K562 (cell line): ENCODE measurements at regions not wholly inside any gene's neighbourhood (a gene's known extent, or its start where the extent isn't known, plus 50 kb on each side); places are given as distances from the start of the nearest gene placed in this dataset.

Source experiments
- ATAC-seq: fragments of 200-7000 bp; cut with Tn5 transposase; 3 replicates; pipeline ENCODE4 v1.9.1; 2020; ENCODE audit warnings: moderate library complexity
- BruUV-seq: library from RNA; stranded (reverse); fragments of 400-500 nt; replicated peaks from 2 replicates; lab custom pipeline; 2021; lab: Mats Ljungman, UMichigan
- CTCF ChIA-PET: fragments of 300-600 bp; formaldehyde crosslinking; extraction: SDS; loops from one replicate; lab custom pipeline; 2021; ENCODE audit warnings: low intra/inter-chr PET ratio; lab: Yijun Ruan, JAX
- POLR2A ChIA-PET: fragments of 300-600, 350-650 bp; sonication (Branson Sonifier 250); formaldehyde crosslinking; extraction: SDS; loops from one replicate; lab custom pipeline; 2021; ENCODE audit warnings: antibody characterized with exemption, inconsistent platforms; lab: Yijun Ruan, JAX
- DNase-seq, 4 experiments: peaks; one replicate each; pipeline versions ENCODE4 v3.0.0 to v3.0.0-alpha.2; 2011 to 2018; ENCODE audit warnings: low spot score in 3 of 4, mixed read lengths in 3 of 4; ENCODE audit errors: extremely low read depth in 1 of 4
- FAIRE-seq: peaks from 2 replicates; lab custom pipeline; 2011; peaks lifted over from hg19 to GRCh38; lab: Jason Lieb, UNC
- H2AFZ ChIP-seq: 2 replicates; pipeline ENCODE4 v1.6.0; 2011; ENCODE audit warnings: low read depth, low read length, control low read depth, inconsistent platforms
- H3K27ac ChIP-seq: fragments of 200-600 bp; 3 replicates; pipeline ENCODE4 v1.8.0; 2011; ENCODE audit warnings: low read depth, mild to moderate bottlenecking, control low read depth, inconsistent platforms, low read length, moderate library complexity, mixed read lengths; ENCODE audit errors: extremely low read depth
- H3K27me3 ChIP-seq, 2 experiments: fragments of 300-600 bp in 1 of 2; 2 replicates in 1 of 2; 3 replicates in 1 of 2; pipeline versions ENCODE4 v1.6.0 to v1.8.0; 2011; ENCODE audit warnings: inconsistent platforms in 2 of 2, low read length in 2 of 2, mild to moderate bottlenecking in 1 of 2, mixed read lengths in 1 of 2, moderate library complexity in 1 of 2; ENCODE audit not compliant: control insufficient read depth in 2 of 2, insufficient read depth in 2 of 2
- H3K36me3 ChIP-seq: fragments of 300-600 bp; 3 replicates; pipeline ENCODE4 v1.8.0; 2011; ENCODE audit warnings: mild to moderate bottlenecking, low read length, inconsistent platforms; ENCODE audit not compliant: control insufficient read depth, insufficient read depth
- H3K4me1 ChIP-seq, 2 experiments: fragments of 200-600 bp in 1 of 2; replicated peaks in 1 of 2; 2 replicates in 1 of 2; 3 replicates in 1 of 2; pipeline versions ENCODE4 v1.5.1 to v1.8.0; 2011; ENCODE audit warnings: inconsistent platforms in 2 of 2, low read length in 2 of 2, mild to moderate bottlenecking in 1 of 2, mixed read lengths in 1 of 2, moderate library complexity in 1 of 2; ENCODE audit not compliant: control insufficient read depth in 2 of 2, insufficient read depth in 2 of 2
- H3K4me2 ChIP-seq: 2 replicates; pipeline ENCODE4 v1.6.1; 2011; ENCODE audit warnings: low read length, control low read depth, inconsistent platforms, mixed read lengths; ENCODE audit not compliant: insufficient read depth
- H3K4me3 ChIP-seq: fragments of 200-600 bp; sonication (generic), shearing (Covaris generic); 2 replicates; pipeline ENCODE4 v1.5.1; 2016; ENCODE audit warnings: control low read depth, inconsistent platforms
- H3K79me2 ChIP-seq: fragments of 200-600 bp; 3 replicates; pipeline ENCODE4 v1.8.0; 2011; ENCODE audit warnings: low read length, inconsistent platforms; ENCODE audit not compliant: control insufficient read depth, insufficient read depth
- H3K9ac ChIP-seq, 2 experiments: 2 replicates each; pipeline versions ENCODE4 v1.6.0 to v1.6.1; 2011; ENCODE audit warnings: low read depth in 2 of 2, low read length in 2 of 2, control low read depth in 1 of 2, inconsistent platforms in 1 of 2, mild to moderate bottlenecking in 1 of 2, mixed read lengths in 1 of 2; ENCODE audit not compliant: insufficient read depth in 1 of 2
- H3K9me1 ChIP-seq: one replicate; pipeline ENCODE4 v1.6.0; 2011; ENCODE audit warnings: inconsistent platforms, mild to moderate bottlenecking, low read length, moderate library complexity; ENCODE audit not compliant: control insufficient read depth, insufficient read depth
- H3K9me3 ChIP-seq: replicated peaks from 2 replicates; pipeline ENCODE4 v1.5.1; 2011; ENCODE audit warnings: low read depth, low read length, inconsistent platforms; ENCODE audit not compliant: control insufficient read depth, insufficient read depth
- H4K20me1 ChIP-seq: replicated peaks from 2 replicates; pipeline ENCODE4 v1.6.1; 2011; ENCODE audit warnings: low read length, inconsistent platforms, mixed read lengths; ENCODE audit not compliant: control insufficient read depth, insufficient read depth
- CLOCK ChIP-seq: fragments of 250-450 bp; sonication (Bioruptor Pico); IDR thresholded peaks from 2 replicates; pipeline ENCODE4 v1.4.0; 2020; ENCODE audit warnings: mild to moderate bottlenecking, moderate library complexity, borderline replicate concordance
- FOXK1 ChIP-seq: sonication (generic); formaldehyde crosslinking; IDR thresholded peaks from 2 replicates; pipeline ENCODE4 v1.8.0; 2022; ENCODE audit warnings: missing genetic modification reagents, mild to moderate bottlenecking, borderline replicate concordance
- GATA2 ChIP-seq: sonication (generic); formaldehyde crosslinking; IDR thresholded peaks from 2 replicates; pipeline ENCODE4 v1.4.0; 2020; ENCODE audit warnings: mild to moderate bottlenecking, missing genetic modification reagents
- MED1 ChIP-seq: sonication (generic); formaldehyde crosslinking; IDR thresholded peaks from 2 replicates; pipeline ENCODE4 v1.8.1; 2023; ENCODE audit warnings: missing genetic modification reagents, borderline replicate concordance
- MEIS2 ChIP-seq: fragments of 450-650 bp; IDR thresholded peaks from 2 replicates; pipeline ENCODE4 v1.6.1; 2014; ENCODE audit warnings: mild to moderate bottlenecking; ENCODE audit not compliant: partially characterized antibody
- MNT ChIP-seq, 2 experiments: fragments of 450-650 bp; conservative IDR thresholded peaks; 2 replicates each; pipeline ENCODE4 v1.6.1; 2017; ENCODE audit warnings: mild to moderate bottlenecking in 2 of 2, moderate library complexity in 2 of 2
- SAP30 ChIP-seq: fragments of 200-600 bp; sonication (generic); IDR thresholded peaks from 2 replicates; pipeline ENCODE4 v1.6.1; 2012; ENCODE audit warnings: borderline replicate concordance, low read depth, mild to moderate bottlenecking, moderate library complexity, low read length, control low read depth, inconsistent platforms; ENCODE audit not compliant: insufficient read depth, poor library complexity, severe bottlenecking
- SRSF3 ChIP-seq: fragments of 200-400 bp; formaldehyde crosslinking; IDR thresholded peaks from 2 replicates; pipeline ENCODE4 v1.6.1; 2016; ENCODE audit warnings: mild to moderate bottlenecking, low read length, moderate library complexity; ENCODE audit not compliant: insufficient read depth
- ZBTB43 ChIP-seq: sonication (generic); formaldehyde crosslinking; IDR thresholded peaks from 2 replicates; pipeline ENCODE4 v1.8.0; 2023; ENCODE audit warnings: mild to moderate bottlenecking, missing genetic modification reagents
- ZC3H4 ChIP-seq: sonication (generic); formaldehyde crosslinking; IDR thresholded peaks from 2 replicates; pipeline ENCODE4 v1.9.0; 2021; ENCODE audit warnings: missing genetic modification reagents, borderline replicate concordance
- ZNF780A ChIP-seq: fragments of 250-450 bp; sonication (Bioruptor Pico); IDR thresholded peaks from 2 replicates; pipeline ENCODE4 v1.5.0; 2021; ENCODE audit warnings: mild to moderate bottlenecking
- WGBS: fragments of 100-300 bp; shearing (Covaris generic); methylation state at CpG from one replicate; pipeline ENCODE4 v1.1.6; 2016; ENCODE audit warnings: low coverage, mixed read lengths; ENCODE audit not compliant: insufficient coverage; ENCODE audit errors: missing lambda C conversion rate; 5-methylcytosine and 5-hydroxymethylcytosine counted together
- in situ Hi-C: fragments of 300-500 bp; cut with MboI; formaldehyde crosslinking; loops from 4 replicates; pipeline ENCODE4 v1.15.0; 2018; ENCODE audit warnings: inconsistent platforms, mixed read lengths
- intact Hi-C: fragments of 100-400 bp; cut with micrococcal nuclease; formaldehyde crosslinking; loops from 2 replicates; pipeline ENCODE4 v1.14.2; 2022
- TF ChIP-seq, protein P1 (sequence below): fragments of 250-450 bp; sonication (Bioruptor Pico); IDR thresholded peaks from 2 replicates; pipeline ENCODE4 v1.8.0; 2022; ENCODE audit warnings: inconsistent platforms, mild to moderate bottlenecking, moderate library complexity, borderline replicate concordance
- TF ChIP-seq, protein P2 (sequence below): sonication (generic); formaldehyde crosslinking; IDR thresholded peaks from 2 replicates; pipeline ENCODE4 v1.4.0; 2020; ENCODE audit warnings: mild to moderate bottlenecking, missing genetic modification reagents

GRCh38 chr16:18060351-18060750 is 276.2 kb downstream of the NPIPA8 start:
- Histone ChIP-seq H3K27me3 (peaks cover 0 to 4% of the 10 kb centered on the region in 2 experiments; a peak in 2 of 5 replicates), H3K9me1 (no peaks in the 10 kb centered on the region), H2AFZ (no peak overlapping the region), H3K9ac (0 out of 4 replicates have a peak overlapping the region, but pooled peaks of 1 of the 2 experiments have one; percentile 46), H3K9me3 (no peaks in the 10 kb centered on the region), H3K79me2 (peaks cover 17% of the 10 kb centered on the region), H4K20me1 (peaks cover 11% of the 10 kb centered on the region), H3K27ac (no peak overlapping the region), H3K4me1 (no peaks in the 10 kb centered on the region), H3K4me3 (no peak overlapping the region), H3K4me2 (no peak overlapping the region), H3K36me3 (peaks cover 20% of the 10 kb centered on the region; the same call in 2 of the 3 replicates)
- ATAC-seq (no peak), DNase-seq (no peak), FAIRE-seq (no peak)
- CTCF ChIA-PET = no interaction called here
- intact Hi-C loops (no loop called here), in situ Hi-C loops (no loop called here)
- BruUV-seq = no TSS peak
- WGBS = 24% methylated on average over 7 of the region's 7 CpGs
- POLR2A ChIA-PET = no interaction called here
- TF ChIP-seq, protein P1, sequence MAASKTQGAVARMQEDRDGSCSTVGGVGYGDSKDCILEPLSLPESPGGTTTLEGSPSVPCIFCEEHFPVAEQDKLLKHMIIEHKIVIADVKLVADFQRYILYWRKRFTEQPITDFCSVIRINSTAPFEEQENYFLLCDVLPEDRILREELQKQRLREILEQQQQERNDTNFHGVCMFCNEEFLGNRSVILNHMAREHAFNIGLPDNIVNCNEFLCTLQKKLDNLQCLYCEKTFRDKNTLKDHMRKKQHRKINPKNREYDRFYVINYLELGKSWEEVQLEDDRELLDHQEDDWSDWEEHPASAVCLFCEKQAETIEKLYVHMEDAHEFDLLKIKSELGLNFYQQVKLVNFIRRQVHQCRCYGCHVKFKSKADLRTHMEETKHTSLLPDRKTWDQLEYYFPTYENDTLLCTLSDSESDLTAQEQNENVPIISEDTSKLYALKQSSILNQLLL = no peak
- TF ChIP-seq ZNF780A (CRISPR knock-in tag) = no peak
- no peak for TF ChIP-seq MEIS2
- TF ChIP-seq SAP30 = no peak
- TF ChIP-seq CLOCK (CRISPR knock-in tag) = no peak
- no peak for TF ChIP-seq MNT (conservative IDR thresholded peaks at IDR 0.05)
- TF ChIP-seq SRSF3 = no peak
- TF ChIP-seq, protein P2, sequence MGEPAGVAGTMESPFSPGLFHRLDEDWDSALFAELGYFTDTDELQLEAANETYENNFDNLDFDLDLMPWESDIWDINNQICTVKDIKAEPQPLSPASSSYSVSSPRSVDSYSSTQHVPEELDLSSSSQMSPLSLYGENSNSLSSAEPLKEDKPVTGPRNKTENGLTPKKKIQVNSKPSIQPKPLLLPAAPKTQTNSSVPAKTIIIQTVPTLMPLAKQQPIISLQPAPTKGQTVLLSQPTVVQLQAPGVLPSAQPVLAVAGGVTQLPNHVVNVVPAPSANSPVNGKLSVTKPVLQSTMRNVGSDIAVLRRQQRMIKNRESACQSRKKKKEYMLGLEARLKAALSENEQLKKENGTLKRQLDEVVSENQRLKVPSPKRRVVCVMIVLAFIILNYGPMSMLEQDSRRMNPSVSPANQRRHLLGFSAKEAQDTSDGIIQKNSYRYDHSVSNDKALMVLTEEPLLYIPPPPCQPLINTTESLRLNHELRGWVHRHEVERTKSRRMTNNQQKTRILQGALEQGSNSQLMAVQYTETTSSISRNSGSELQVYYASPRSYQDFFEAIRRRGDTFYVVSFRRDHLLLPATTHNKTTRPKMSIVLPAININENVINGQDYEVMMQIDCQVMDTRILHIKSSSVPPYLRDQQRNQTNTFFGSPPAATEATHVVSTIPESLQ = no peak
- TF ChIP-seq GATA2 (CRISPR knock-in tag) = no peak
- no peak for TF ChIP-seq FOXK1
- no peak for TF ChIP-seq ZC3H4 (CRISPR knock-in tag)
- no peak for TF ChIP-seq MED1 (CRISPR knock-in tag)
- no peak for TF ChIP-seq ZBTB43 (CRISPR knock-in tag)
